Lower lobe of right lung (tissue), 2 donors: ENCODE measurements at regions not wholly inside any gene's neighbourhood (a gene's known extent, or its start where the extent isn't known, plus 50 kb on each side); places are given as distances from the start of the nearest gene placed in this dataset.

Experiments used
- ATAC-seq, 2 donors: fragments of 200-7000 bp; cut with Tn5 transposase; one replicate each; pipeline ENCODE4 v1.9.1; 2020 to 2022; ENCODE audit warnings: mild to moderate bottlenecking in 2 of 2, moderate library complexity in 2 of 2
- DNase-seq: peaks from one replicate; pipeline ENCODE4 v3.0.0-alpha.2; 2020
- H3K27ac ChIP-seq: fragments of 200-600 bp; one replicate; pipeline ENCODE4 v1.8.0; 2022
- H3K27me3 ChIP-seq: fragments of 200-600 bp; one replicate; pipeline ENCODE4 v1.8.0; 2022; ENCODE audit warnings: low read depth
- H3K36me3 ChIP-seq: fragments of 200-600 bp; one replicate; pipeline ENCODE4 v1.8.0; 2022; ENCODE audit warnings: mild to moderate bottlenecking
- H3K4me1 ChIP-seq: fragments of 200-600 bp; one replicate; pipeline ENCODE4 v1.8.0; 2022
- H3K4me3 ChIP-seq: fragments of 200-600 bp; one replicate; pipeline ENCODE4 v1.8.0; 2022; ENCODE audit warnings: mild to moderate bottlenecking
- H3K9me3 ChIP-seq: fragments of 200-600 bp; one replicate; pipeline ENCODE4 v1.8.0; 2022
- CTCF ChIP-seq: fragments of 200-600 bp; IDR thresholded peaks from one replicate; pipeline ENCODE4 v1.8.0; 2022; ENCODE audit warnings: antibody characterized with exemption, mild to moderate bottlenecking
- intact Hi-C: fragments of 100-400 bp; cut with DNase I; formaldehyde crosslinking; loops from one replicate; pipeline ENCODE4 v1.11.0; 2022
- donor health status: DM: no; HTN: yes; CAD: no; lungs with severe emphysema.

DNA sequence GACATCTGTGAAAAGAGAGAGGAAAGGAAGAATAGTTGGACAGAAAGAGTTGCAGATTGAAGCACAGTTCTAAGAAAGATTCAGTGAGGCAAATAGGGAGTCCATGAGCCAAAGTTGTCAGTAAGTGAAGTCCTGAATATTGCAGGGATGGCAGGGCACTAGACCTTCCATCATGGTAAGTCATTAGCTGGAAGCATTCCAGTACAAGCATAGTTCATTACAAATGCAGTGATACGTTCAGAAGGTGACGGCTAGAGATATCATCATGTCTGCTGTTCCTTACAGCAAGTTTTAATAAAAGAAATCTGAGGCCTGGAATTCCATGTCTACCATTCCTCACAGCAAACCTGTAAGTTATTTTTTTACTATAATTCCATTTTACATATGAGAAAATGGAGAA, 720.1 kb downstream of the GBE1 start:
- Histone ChIP-seq H3K9me3 (no peaks in the 10 kb centered on the region), H3K4me1 (no peaks in the 10 kb centered on the region), H3K36me3 (no peaks in the 10 kb centered on the region), H3K4me3 (no peak overlapping the region), H3K27me3 (no peaks in the 10 kb centered on the region), H3K27ac (no peak overlapping the region)
- no peak for DNase-seq
- intact Hi-C loops: no loop called here
- no peak for ATAC-seq
- TF ChIP-seq CTCF: no peak

GRCh38 chr3:81040107-81040506, 721.3 kb downstream of the GBE1 start:
- intact Hi-C loops: no loop called here
- ATAC-seq: no peak

GRCh38 chr3:81033684-81034083, 727.8 kb downstream of the GBE1 start:
- no peak for TF ChIP-seq CTCF
- Histone ChIP-seq H3K36me3 (no peaks in the 10 kb centered on the region), H3K27me3 (no peaks in the 10 kb centered on the region), H3K4me1 (no peaks in the 10 kb centered on the region), H3K9me3 (no peaks in the 10 kb centered on the region), H3K27ac (no peak overlapping the region), H3K4me3 (no peak overlapping the region)
- DNase-seq: no peak
- ATAC-seq: no peak
- intact Hi-C loops: no loop called here

More at GRCh38 chr3:81040107-81040506, 721.3 kb downstream of the GBE1 start:
- no peak overlapping the region for H3K4me3 ChIP-seq
- H3K27ac ChIP-seq: no peak overlapping the region
- no peak for DNase-seq
- no peak for TF ChIP-seq CTCF
- H3K4me1 ChIP-seq: no peaks in the 10 kb centered on the region
- H3K9me3 ChIP-seq: no peaks in the 10 kb centered on the region
- no peaks in the 10 kb centered on the region for H3K27me3 ChIP-seq
- H3K36me3 ChIP-seq: no peaks in the 10 kb centered on the region

GRCh38 chr3:81033185-81033584, 728.3 kb downstream of the GBE1 start:
- intact Hi-C loops: no loop called here
- Histone ChIP-seq H3K27me3 (no peaks in the 10 kb centered on the region), H3K4me3 (no peak overlapping the region)

GRCh38 chr3:81029861-81030260, 731.6 kb downstream of the GBE1 start:
- H3K4me3 ChIP-seq: no peak overlapping the region
- no peaks in the 10 kb centered on the region for H3K36me3 ChIP-seq
- no peaks in the 10 kb centered on the region for H3K4me1 ChIP-seq
- TF ChIP-seq CTCF: no peak
- no peaks in the 10 kb centered on the region for H3K9me3 ChIP-seq
- intact Hi-C loops: no loop called here
- DNase-seq (no peak), ATAC-seq (no peak)
- no peak overlapping the region for H3K27ac ChIP-seq
- no peaks in the 10 kb centered on the region for H3K27me3 ChIP-seq

More at GRCh38 chr3:81033185-81033584, 728.3 kb downstream of the GBE1 start:
- no peak for DNase-seq
- no peak for TF ChIP-seq CTCF
- H3K9me3 ChIP-seq: no peaks in the 10 kb centered on the region
- no peak overlapping the region for H3K27ac ChIP-seq
- H3K4me1 ChIP-seq: no peaks in the 10 kb centered on the region
- H3K36me3 ChIP-seq: no peaks in the 10 kb centered on the region
- ATAC-seq: no peak

DNA sequence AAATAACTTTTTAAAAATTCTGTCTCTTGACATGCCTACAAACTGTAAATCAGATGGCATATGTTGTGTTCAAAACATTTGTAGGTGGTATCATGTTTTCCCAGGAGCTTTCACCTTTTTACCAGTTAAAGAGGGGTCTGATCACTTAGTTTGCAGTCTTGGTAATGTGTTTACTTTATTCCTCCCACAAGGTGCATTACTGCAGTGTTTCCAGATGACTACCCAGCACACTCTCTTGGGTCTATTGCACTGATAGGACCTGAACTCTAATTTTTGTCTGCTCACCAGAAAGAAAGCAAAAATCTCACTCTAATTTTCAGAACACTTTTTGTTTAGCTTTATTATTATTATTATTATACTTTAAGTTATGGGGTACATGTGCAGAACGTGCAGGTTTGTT, 734.1 kb downstream of the GBE1 start:
- no peaks in the 10 kb centered on the region for H3K9me3 ChIP-seq
- H3K4me3 ChIP-seq: no peak overlapping the region
- no peak for TF ChIP-seq CTCF
- ATAC-seq: no peak
- no peaks in the 10 kb centered on the region for H3K36me3 ChIP-seq
- DNase-seq: no peak
- H3K4me1 ChIP-seq: no peaks in the 10 kb centered on the region
- intact Hi-C loops: no loop called here
- no peaks in the 10 kb centered on the region for H3K27me3 ChIP-seq
- H3K27ac ChIP-seq: no peak overlapping the region
